Ovary (tissue), 7 donors: ENCODE measurements at regions not wholly inside any gene's neighbourhood (a gene's known extent, or its start where the extent isn't known, plus 50 kb on each side); places are given as distances from the start of the nearest gene placed in this dataset.

ENCODE experiments used
- DNase-seq, 5 donors: peaks; one replicate each; pipeline ENCODE4 v3.0.0-alpha.2; 2019 to 2020
- H3K27ac ChIP-seq, 2 donors: fragments of 200-600 bp; one replicate each; pipeline versions ENCODE4 v1.5.1 to v1.8.0; 2019 to 2022
- H3K27me3 ChIP-seq: fragments of 200-600 bp; one replicate; pipeline ENCODE4 v1.8.0; 2022
- H3K36me3 ChIP-seq: fragments of 200-600 bp; sonication (generic); one replicate; pipeline ENCODE4 v1.5.1; 2019
- H3K4me1 ChIP-seq: one replicate; pipeline ENCODE4 v1.8.1; 2013; ENCODE audit warnings: mild to moderate bottlenecking, moderate library complexity; ENCODE audit not compliant: insufficient read depth
- H3K4me3 ChIP-seq: fragments of 200-600 bp; sonication (generic); one replicate; pipeline ENCODE4 v1.5.1; 2017
- H3K9me3 ChIP-seq, 2 donors: fragments of 200-600 bp in 1 of 2; sonication (generic) in 1 of 2; one replicate each; pipeline versions ENCODE4 v1.5.1 to v1.8.1; 2013 to 2019; ENCODE audit warnings: mild to moderate bottlenecking in 1 of 2, moderate library complexity in 1 of 2
- CTCF ChIP-seq, 3 donors: fragments of 450-650 bp in 2 of 3; fragments of 200-600 bp in 1 of 3; IDR thresholded peaks; one replicate each; pipeline versions ENCODE4 v1.5.1 to v1.8.0; 2016 to 2022; ENCODE audit warnings: antibody characterized with exemption in 3 of 3, mild to moderate bottlenecking in 1 of 3
- EP300 ChIP-seq: sonication (generic); formaldehyde crosslinking; IDR thresholded peaks from one replicate; pipeline ENCODE4 v1.6.1; 2017; ENCODE audit warnings: antibody characterized with exemption
- POLR2A ChIP-seq: fragments of 450-650 bp; IDR thresholded peaks from one replicate; pipeline ENCODE4 v1.6.1; 2017; ENCODE audit warnings: antibody characterized with exemption, mild to moderate bottlenecking, moderate library complexity
- WGBS, 3 donors: extraction: QIAGEN DNeasy Blood & Tissue Kit in 1 of 3; methylation state at CpG; one replicate each; pipeline versions ENCODE4 v1.1.5 to v1.1.7; 2013 to 2017; 5-methylcytosine and 5-hydroxymethylcytosine counted together
- intact Hi-C, 4 donors: fragments of 100-400 bp; cut with DNase I; formaldehyde crosslinking; loops; one replicate each; pipeline versions ENCODE4 v1.11.0 to v1.15.1; 2022 to 2023
- donor health status: DM: no; HTN: no; CAD: no; lungs with moderate emphysema.
- donor health status: DM: no; HTN: no; CAD: no.
- donor health status: Bipolar disorder and iron deficiency.
- donor health status: DM: no; HTN: no; CAD: no.
- donor health status: DM: yes; HTN: yes; CAD: no.

- TF ChIP-seq POLR2A (no peak), EP300 (no peak), CTCF (IDR thresholded peaks at IDR 0.05) (no peak)
- no peak for DNase-seq
- intact Hi-C loops = no loop called here
- no peaks in the 10 kb centered on the region for H3K36me3 ChIP-seq
- H3K4me3 ChIP-seq = no peak overlapping the region
- no peak overlapping the region for H3K27ac ChIP-seq
- no peaks in the 10 kb centered on the region for H3K4me1 ChIP-seq
- no peaks in the 10 kb centered on the region for H3K9me3 ChIP-seq
- no peaks in the 10 kb centered on the region for H3K27me3 ChIP-seq
- WGBS, 3 donors = 83 to 85% (median 84%) methylated on average over 3 of the region's 3 CpGs
Observed at GRCh38 chr12:77189901-77190416, 124.6 kb upstream of the E2F7 start.

- Histone ChIP-seq H3K4me3 (no peak overlapping the region), H3K27ac (no peak overlapping the region), H3K36me3 (no peaks in the 10 kb centered on the region), H3K9me3 (no peaks in the 10 kb centered on the region), H3K4me1 (no peaks in the 10 kb centered on the region), H3K27me3 (no peaks in the 10 kb centered on the region)
- TF ChIP-seq EP300 = no peak
- TF ChIP-seq POLR2A = no peak
- no peak for TF ChIP-seq CTCF (IDR thresholded peaks at IDR 0.05)
- WGBS, 3 donors = 57 to 67% (median 60%) methylated on average over 5 of the region's 5 CpGs
- intact Hi-C loops = no loop called here
- no peak for DNase-seq
Observed at GRCh38 chr12:77189458-77189857, 124.1 kb upstream of the E2F7 start.

- no peak for TF ChIP-seq EP300
- TF ChIP-seq POLR2A = no peak
- no peak for TF ChIP-seq CTCF (IDR thresholded peaks at IDR 0.05)
- intact Hi-C loops = no loop called here
- Histone ChIP-seq H3K27me3 (no peaks in the 10 kb centered on the region), H3K4me1 (no peaks in the 10 kb centered on the region), H3K36me3 (no peaks in the 10 kb centered on the region), H3K4me3 (no peak overlapping the region), H3K9me3 (no peaks in the 10 kb centered on the region), H3K27ac (no peak overlapping the region)
- no peak for DNase-seq
- 98 to 100% (median 100%) methylated on average over 1 of the region's 1 CpG for WGBS, 3 donors
Observed at GRCh38 chr12:77179515-77179914, 114.1 kb upstream of the E2F7 start.

- no peak overlapping the region for H3K4me3 ChIP-seq
- no peak for TF ChIP-seq POLR2A
- no peak for TF ChIP-seq CTCF (IDR thresholded peaks at IDR 0.05)
- TF ChIP-seq EP300 = no peak
- H3K36me3 ChIP-seq = no peaks in the 10 kb centered on the region
- WGBS, 3 donors = 92 to 97% (median 94%) methylated on average over 2 of the region's 2 CpGs
- H3K4me1 ChIP-seq = no peaks in the 10 kb centered on the region
- H3K27me3 ChIP-seq = no peaks in the 10 kb centered on the region
- H3K9me3 ChIP-seq = no peaks in the 10 kb centered on the region
- DNase-seq = no peak
- intact Hi-C loops = no loop called here
- no peak overlapping the region for H3K27ac ChIP-seq
Observed at GRCh38 chr12:77167801-77168200, 102.4 kb upstream of the E2F7 start.

GRCh38 chr12:77166696-77167095, 101.3 kb upstream of the E2F7 start:
- no peak for TF ChIP-seq CTCF (IDR thresholded peaks at IDR 0.05)
- no peak for TF ChIP-seq POLR2A
- TF ChIP-seq EP300 = no peak
- intact Hi-C loops = no loop called here
- Histone ChIP-seq H3K9me3 (no peaks in the 10 kb centered on the region), H3K27ac (no peak overlapping the region), H3K36me3 (no peaks in the 10 kb centered on the region), H3K4me3 (no peak overlapping the region), H3K27me3 (no peaks in the 10 kb centered on the region), H3K4me1 (no peaks in the 10 kb centered on the region)
- WGBS, 3 donors = 80 to 86% (median 84%) methylated on average over 2 of the region's 2 CpGs
- DNase-seq = no peak
